GM23248 (cell line): ENCODE measurements at regions not wholly inside any gene's neighbourhood (a gene's known extent, or its start where the extent isn't known, plus 50 kb on each side); places are given as distances from the start of the nearest gene placed in this dataset.

Source experiments
- EZH2 ChIP-seq: fragments of 200-600 bp; sonication (generic); IDR thresholded peaks from 2 replicates; pipeline ENCODE4 v1.6.1; 2018; ENCODE audit warnings: antibody characterized with exemption, mild to moderate bottlenecking; ENCODE audit not compliant: insufficient read depth, poor library complexity, severe bottlenecking
- EZH2phosphoT487 ChIP-seq: fragments of 200-600 bp; sonication (generic); IDR thresholded peaks from 2 replicates; pipeline ENCODE4 v1.6.1; 2018; ENCODE audit warnings: antibody characterized with exemption, moderate library complexity, mild to moderate bottlenecking, low read depth; ENCODE audit not compliant: insufficient read depth

GRCh38 chr4:158964728-158965124, 138.2 kb upstream of the RAPGEF2 start:
- TF ChIP-seq EZH2 (no peak), EZH2phosphoT487 (no peak)
